MM.1S (cell line): ENCODE measurements at regions not wholly inside any gene's neighbourhood (a gene's known extent, or its start where the extent isn't known, plus 50 kb on each side); places are given as distances from the start of the nearest gene placed in this dataset.
"Not testable (repeated sequence)": the region's sequence is repeated elsewhere in the genome, so short reads cannot be mapped to it uniquely, and the experiment has no call there.

Source experiments
- DNase-seq: peaks from one replicate; pipeline ENCODE4 v3.0.0-alpha.2; 2015
- H2AFZ ChIP-seq: fragments of 300-600 bp; sonication (generic); 2 replicates; pipeline ENCODE4 v1.6.0; 2016; ENCODE audit warnings: antibody characterized with exemption, low read length
- H3F3A ChIP-seq: fragments of 300-600 bp; sonication (generic); 2 replicates; pipeline ENCODE4 v1.6.1; 2016; ENCODE audit warnings: mild to moderate bottlenecking, antibody characterized with exemption, low read length, moderate library complexity, mixed read lengths; ENCODE audit not compliant: insufficient read depth
- H3K27ac ChIP-seq: fragments of 300-600 bp; sonication (generic); 2 replicates; pipeline ENCODE4 v1.5.1; 2016; ENCODE audit warnings: mild to moderate bottlenecking, low read length
- H3K27me3 ChIP-seq: fragments of 300-600 bp; sonication (generic); replicated peaks from 2 replicates; pipeline ENCODE4 v1.6.0; 2016; ENCODE audit warnings: low read length; ENCODE audit not compliant: insufficient read depth
- H3K36me3 ChIP-seq: fragments of 300-600 bp; sonication (generic); replicated peaks from 2 replicates; pipeline ENCODE4 v1.6.1; 2016; ENCODE audit warnings: mild to moderate bottlenecking, low read length, mixed read lengths; ENCODE audit not compliant: insufficient read depth
- H3K4me1 ChIP-seq: fragments of 300-600 bp; sonication (generic); 2 replicates; pipeline ENCODE4 v1.6.1; 2016; ENCODE audit warnings: low read length, mixed read lengths
- H3K4me2 ChIP-seq: fragments of 300-600 bp; sonication (generic); 2 replicates; pipeline ENCODE4 v1.6.0; 2016; ENCODE audit warnings: low read depth, low read length
- H3K4me3 ChIP-seq: fragments of 300-600 bp; sonication (generic); 2 replicates; pipeline ENCODE4 v1.5.1; 2016; ENCODE audit warnings: low read length, mixed read lengths
- H3K79me2 ChIP-seq: fragments of 300-600 bp; sonication (generic); 2 replicates; pipeline ENCODE4 v1.6.1; 2016; ENCODE audit warnings: mixed run types, low read length, mixed read lengths
- H3K9ac ChIP-seq: fragments of 300-600 bp; sonication (generic); 2 replicates; pipeline ENCODE4 v1.6.1; 2016; ENCODE audit warnings: low read length, mixed read lengths
- H3K9me2 ChIP-seq: fragments of 300-600 bp; sonication (generic); replicated peaks from 2 replicates; pipeline ENCODE4 v1.6.1; 2016; ENCODE audit warnings: mild to moderate bottlenecking, low read length, mixed read lengths; ENCODE audit not compliant: insufficient read depth
- H3K9me3 ChIP-seq: fragments of 300-600 bp; sonication (generic); replicated peaks from 2 replicates; pipeline ENCODE4 v1.6.1; 2016; ENCODE audit warnings: mild to moderate bottlenecking, low read length, mixed read lengths; ENCODE audit not compliant: insufficient read depth
- H4K20me1 ChIP-seq: fragments of 300-600 bp; sonication (generic); 2 replicates; pipeline ENCODE4 v1.6.1; 2016; ENCODE audit warnings: mild to moderate bottlenecking, low read length, moderate library complexity, mixed read lengths; ENCODE audit not compliant: insufficient read depth
- CTCF ChIP-seq: fragments of 300-600 bp; sonication (generic); IDR thresholded peaks from 2 replicates; pipeline ENCODE4 v1.5.1; 2016; ENCODE audit warnings: antibody characterized with exemption, low read length, mixed read lengths
- EZH2 ChIP-seq: fragments of 300-600 bp; sonication (generic); optimal IDR thresholded peaks from 2 replicates; pipeline ENCODE3; 2017; ENCODE audit warnings: low read depth, mild to moderate bottlenecking, antibody characterized with exemption, low read length, mixed read lengths
- EZH2phosphoT487 ChIP-seq: fragments of 300-600 bp; sonication (generic); IDR thresholded peaks from 2 replicates; pipeline ENCODE4 v1.6.1; 2018; ENCODE audit warnings: antibody characterized with exemption, low read length

GRCh38 chr5:37931541-37931940 is 91.7 kb upstream of the GDNF start:
- Histone ChIP-seq H3K9me2 (no peaks in the 10 kb centered on the region), H3K36me3 (no peaks in the 10 kb centered on the region), H3F3A (no peaks in the 10 kb centered on the region), H4K20me1 (no peaks in the 10 kb centered on the region), H3K79me2 (no peaks in the 10 kb centered on the region), H3K27ac (no peak overlapping the region), H3K4me2 (no peak overlapping the region), H3K4me1 (no peaks in the 10 kb centered on the region), H2AFZ (no peak overlapping the region), H3K27me3 (no peaks in the 10 kb centered on the region), H3K9me3 (no peaks in the 10 kb centered on the region), H3K9ac (no peak overlapping the region), H3K4me3 (no peak overlapping the region)
- no peak for DNase-seq
- TF ChIP-seq EZH2 (no peak), CTCF (no peak), EZH2phosphoT487 (no peak)

- TF ChIP-seq CTCF (no peak), EZH2 (no peak), EZH2phosphoT487 (no peak)
- no peaks in the 10 kb centered on the region for H3K9me3 ChIP-seq
- no peak for DNase-seq
- no peaks in the 10 kb centered on the region for H3K4me1 ChIP-seq
- H3K27me3 ChIP-seq: no peaks in the 10 kb centered on the region
- no peaks in the 10 kb centered on the region for H3K36me3 ChIP-seq
- no peaks in the 10 kb centered on the region for H3K79me2 ChIP-seq
- no peaks in the 10 kb centered on the region for H4K20me1 ChIP-seq
- no peaks in the 10 kb centered on the region for H3F3A ChIP-seq
- no peak overlapping the region for H3K9ac ChIP-seq
- no peak overlapping the region for H3K4me3 ChIP-seq
- H3K4me2 ChIP-seq: no peak overlapping the region
- no peak overlapping the region for H2AFZ ChIP-seq
- no peaks in the 10 kb centered on the region for H3K9me2 ChIP-seq
- no peak overlapping the region for H3K27ac ChIP-seq
Measured at GRCh38 chr5:37930350-37930749, 90.5 kb upstream of the GDNF start.

- Histone ChIP-seq H3K27ac (no peak overlapping the region), H4K20me1 (no peaks in the 10 kb centered on the region), H3K4me3 (no peak overlapping the region), H3K9me2 (no peaks in the 10 kb centered on the region), H2AFZ (no peak overlapping the region), H3K27me3 (no peaks in the 10 kb centered on the region), H3K9ac (no peak overlapping the region), H3K4me1 (no peaks in the 10 kb centered on the region), H3K36me3 (no peaks in the 10 kb centered on the region), H3K9me3 (no peaks in the 10 kb centered on the region), H3K79me2 (no peaks in the 10 kb centered on the region), H3F3A (no peaks in the 10 kb centered on the region), H3K4me2 (no peak overlapping the region)
- no peak for DNase-seq
- TF ChIP-seq CTCF: no peak
- TF ChIP-seq EZH2phosphoT487: no peak
- TF ChIP-seq EZH2: no peak
Measured at GRCh38 chr5:37929791-37930190, 90.0 kb upstream of the GDNF start.

- H3K36me3 ChIP-seq, DNase-seq, H3K79me2 ChIP-seq, H3K4me2 ChIP-seq, H3K4me3 ChIP-seq, H2AFZ ChIP-seq, H3K9me3 ChIP-seq, H3F3A ChIP-seq, H3K9me2 ChIP-seq, H3K27me3 ChIP-seq, H3K9ac ChIP-seq, H4K20me1 ChIP-seq, H3K4me1 ChIP-seq, H3K27ac ChIP-seq: not testable (repeated sequence)
Measured at GRCh38 chr5:37927753-37928152, 87.9 kb upstream of the GDNF start.
